GM20000 (cell line): ENCODE measurements at regions not wholly inside any gene's neighbourhood (a gene's known extent, or its start where the extent isn't known, plus 50 kb on each side); places are given as distances from the start of the nearest gene placed in this dataset.

Experiments
- DNase-seq: peaks from one replicate; pipeline ENCODE4 v3.0.0; 2012; ENCODE audit warnings: low spot score
- CTCF ChIP-seq: IDR thresholded peaks from 2 replicates; pipeline ENCODE4 v1.5.1; 2012; ENCODE audit warnings: mild to moderate bottlenecking, control low read depth; ENCODE audit errors: extremely low read depth, missing control alignments

- no peak for TF ChIP-seq CTCF
- no peak for DNase-seq
These were observed 739.8 kb upstream of the API5 start for GRCh38 chr11:42571878-42572610.

- DNase-seq = no peak
- TF ChIP-seq CTCF = no peak
These were observed 735.5 kb upstream of the API5 start for GRCh38 chr11:42576318-42576717.

GRCh38 chr11:42589286-42589685 lies 722.5 kb upstream of the API5 start:
- no peak for TF ChIP-seq CTCF
- DNase-seq = no peak

GRCh38 chr11:42591841-42592240 lies 720.0 kb upstream of the API5 start:
- TF ChIP-seq CTCF = no peak
- no peak for DNase-seq

GRCh38 chr11:42593441-42593840 lies 718.4 kb upstream of the API5 start:
- no peak for TF ChIP-seq CTCF
- no peak for DNase-seq

GRCh38 chr11:42595876-42596275 lies 715.9 kb upstream of the API5 start:
- no peak for DNase-seq
- TF ChIP-seq CTCF = no peak

GRCh38 chr11:42596576-42597145 lies 715.1 kb upstream of the API5 start:
- no peak for TF ChIP-seq CTCF
- no peak for DNase-seq
